Parathyroid adenoma (tissue), 2 donors: ENCODE measurements at regions not wholly inside any gene's neighbourhood (a gene's known extent, or its start where the extent isn't known, plus 50 kb on each side); places are given as distances from the start of the nearest gene placed in this dataset.

Experiments used
- H2AFZ ChIP-seq: fragments of 300-600 bp; sonication (generic); one replicate; pipeline ENCODE4 v1.7.0; 2017; ENCODE audit warnings: antibody characterized with exemption, mild to moderate bottlenecking
- H3K27ac ChIP-seq: fragments of 300-600 bp; sonication (generic); one replicate; pipeline ENCODE4 v1.7.0; 2017
- H3K27me3 ChIP-seq: fragments of 300-600 bp; sonication (generic); one replicate; pipeline ENCODE4 v1.7.0; 2017; ENCODE audit warnings: low read length; ENCODE audit not compliant: control insufficient read depth, insufficient read depth
- H3K36me3 ChIP-seq: fragments of 300-600 bp; sonication (generic); one replicate; pipeline ENCODE4 v1.7.0; 2017; ENCODE audit warnings: low read length; ENCODE audit not compliant: control insufficient read depth, insufficient read depth
- H3K4me1 ChIP-seq: fragments of 300-600 bp; sonication (generic); one replicate; pipeline ENCODE4 v1.7.0; 2017; ENCODE audit warnings: control low read depth
- H3K4me2 ChIP-seq: fragments of 300-600 bp; sonication (generic); one replicate; pipeline ENCODE4 v1.7.0; 2017; ENCODE audit warnings: low read length
- H3K4me3 ChIP-seq: fragments of 300-600 bp; sonication (generic); one replicate; pipeline ENCODE4 v1.7.0; 2017; ENCODE audit warnings: low read depth, low read length
- H3K79me2 ChIP-seq: fragments of 300-600 bp; sonication (generic); one replicate; pipeline ENCODE4 v1.7.0; 2017; ENCODE audit warnings: control low read depth
- H3K9ac ChIP-seq: fragments of 300-600 bp; sonication (generic); one replicate; pipeline ENCODE4 v1.7.0; 2017; ENCODE audit warnings: mild to moderate bottlenecking
- H3K9me3 ChIP-seq: fragments of 300-600 bp; sonication (generic); one replicate; pipeline ENCODE4 v1.7.0; 2017; ENCODE audit warnings: low read length; ENCODE audit not compliant: control insufficient read depth
- TF ChIP-seq, protein P1 (sequence below): fragments of 300-600 bp; sonication (generic); IDR thresholded peaks from one replicate; pipeline ENCODE4 v1.7.0; 2017; ENCODE audit warnings: antibody characterized with exemption, mild to moderate bottlenecking
- donor health status: primary hyperparathyroidism.

GRCh38 chr18:78168526-78168925 is 811.1 kb upstream of the SALL3 start:
- Histone ChIP-seq H3K9me3 (no peaks in the 10 kb centered on the region), H3K27ac (no peak overlapping the region), H3K27me3 (no peaks in the 10 kb centered on the region), H3K9ac (no peak overlapping the region), H3K4me1 (no peaks in the 10 kb centered on the region), H3K36me3 (no peaks in the 10 kb centered on the region), H3K79me2 (no peaks in the 10 kb centered on the region), H3K4me2 (no peak overlapping the region), H3K4me3 (no peak overlapping the region), H2AFZ (no peak overlapping the region)
- TF ChIP-seq, protein P1, sequence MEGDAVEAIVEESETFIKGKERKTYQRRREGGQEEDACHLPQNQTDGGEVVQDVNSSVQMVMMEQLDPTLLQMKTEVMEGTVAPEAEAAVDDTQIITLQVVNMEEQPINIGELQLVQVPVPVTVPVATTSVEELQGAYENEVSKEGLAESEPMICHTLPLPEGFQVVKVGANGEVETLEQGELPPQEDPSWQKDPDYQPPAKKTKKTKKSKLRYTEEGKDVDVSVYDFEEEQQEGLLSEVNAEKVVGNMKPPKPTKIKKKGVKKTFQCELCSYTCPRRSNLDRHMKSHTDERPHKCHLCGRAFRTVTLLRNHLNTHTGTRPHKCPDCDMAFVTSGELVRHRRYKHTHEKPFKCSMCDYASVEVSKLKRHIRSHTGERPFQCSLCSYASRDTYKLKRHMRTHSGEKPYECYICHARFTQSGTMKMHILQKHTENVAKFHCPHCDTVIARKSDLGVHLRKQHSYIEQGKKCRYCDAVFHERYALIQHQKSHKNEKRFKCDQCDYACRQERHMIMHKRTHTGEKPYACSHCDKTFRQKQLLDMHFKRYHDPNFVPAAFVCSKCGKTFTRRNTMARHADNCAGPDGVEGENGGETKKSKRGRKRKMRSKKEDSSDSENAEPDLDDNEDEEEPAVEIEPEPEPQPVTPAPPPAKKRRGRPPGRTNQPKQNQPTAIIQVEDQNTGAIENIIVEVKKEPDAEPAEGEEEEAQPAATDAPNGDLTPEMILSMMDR, result no peak

- Histone ChIP-seq H3K4me3 (no peak overlapping the region), H3K79me2 (no peaks in the 10 kb centered on the region), H3K27ac (no peak overlapping the region), H3K36me3 (no peaks in the 10 kb centered on the region), H3K9me3 (no peaks in the 10 kb centered on the region), H3K4me2 (no peak overlapping the region), H2AFZ (no peak overlapping the region), H3K4me1 (no peaks in the 10 kb centered on the region), H3K9ac (no peak overlapping the region), H3K27me3 (no peaks in the 10 kb centered on the region)
- TF ChIP-seq, protein P1, result no peak
Measured at GRCh38 chr18:78169174-78169864, 810.3 kb upstream of the SALL3 start.

GRCh38 chr18:78171954-78172353 is 807.7 kb upstream of the SALL3 start:
- Histone ChIP-seq H2AFZ (no peak overlapping the region), H3K27me3 (no peaks in the 10 kb centered on the region), H3K9me3 (no peaks in the 10 kb centered on the region), H3K4me3 (no peak overlapping the region), H3K79me2 (no peaks in the 10 kb centered on the region), H3K4me1 (no peaks in the 10 kb centered on the region), H3K27ac (no peak overlapping the region), H3K36me3 (no peaks in the 10 kb centered on the region), H3K4me2 (no peak overlapping the region), H3K9ac (no peak overlapping the region)
- TF ChIP-seq, protein P1, result no peak

- Histone ChIP-seq H3K4me2 (no peak overlapping the region), H3K79me2 (no peaks in the 10 kb centered on the region), H3K36me3 (no peaks in the 10 kb centered on the region), H3K4me3 (no peak overlapping the region), H2AFZ (no peak overlapping the region), H3K4me1 (no peaks in the 10 kb centered on the region), H3K27ac (no peak overlapping the region), H3K9ac (no peak overlapping the region), H3K27me3 (no peaks in the 10 kb centered on the region), H3K9me3 (no peaks in the 10 kb centered on the region)
- TF ChIP-seq, protein P1, result no peak
Measured at GRCh38 chr18:78174737-78175136, 804.9 kb upstream of the SALL3 start.

- Histone ChIP-seq H3K27ac (no peak overlapping the region), H3K36me3 (no peaks in the 10 kb centered on the region), H3K9ac (no peak overlapping the region), H3K27me3 (no peaks in the 10 kb centered on the region), H2AFZ (no peak overlapping the region), H3K4me1 (no peaks in the 10 kb centered on the region), H3K4me3 (no peak overlapping the region), H3K79me2 (no peaks in the 10 kb centered on the region), H3K4me2 (no peak overlapping the region), H3K9me3 (no peaks in the 10 kb centered on the region)
- TF ChIP-seq, protein P1, result no peak
Measured at GRCh38 chr18:78178812-78179211, 800.8 kb upstream of the SALL3 start.
